ENCODE measurements at regions not wholly inside any gene's neighbourhood (a gene's known extent, or its start where the extent isn't known, plus 50 kb on each side); places are given as distances from the start of the nearest gene placed in this dataset.

DNA sequence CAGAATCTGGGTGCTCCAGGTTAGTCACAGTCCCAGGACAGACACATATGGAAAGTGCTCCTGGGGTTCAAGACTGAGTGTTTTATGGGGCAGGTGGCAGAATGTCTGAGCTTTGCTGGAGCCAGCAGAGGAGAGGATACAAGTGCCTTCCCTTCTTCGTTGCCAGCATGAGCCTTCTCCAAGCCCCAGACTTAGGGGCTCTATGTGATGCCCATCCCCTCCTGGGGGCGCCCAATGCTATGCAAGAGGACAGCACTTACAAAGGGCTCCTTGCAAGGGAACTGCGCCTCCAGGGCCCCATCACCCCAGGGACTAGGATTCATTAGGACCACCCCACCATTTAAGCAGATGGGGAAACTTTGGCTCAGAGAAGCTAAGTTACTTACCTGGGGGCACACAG lies 581.9 kb downstream of the BUD13 start:
- TF ChIP-seq, protein P1, sequence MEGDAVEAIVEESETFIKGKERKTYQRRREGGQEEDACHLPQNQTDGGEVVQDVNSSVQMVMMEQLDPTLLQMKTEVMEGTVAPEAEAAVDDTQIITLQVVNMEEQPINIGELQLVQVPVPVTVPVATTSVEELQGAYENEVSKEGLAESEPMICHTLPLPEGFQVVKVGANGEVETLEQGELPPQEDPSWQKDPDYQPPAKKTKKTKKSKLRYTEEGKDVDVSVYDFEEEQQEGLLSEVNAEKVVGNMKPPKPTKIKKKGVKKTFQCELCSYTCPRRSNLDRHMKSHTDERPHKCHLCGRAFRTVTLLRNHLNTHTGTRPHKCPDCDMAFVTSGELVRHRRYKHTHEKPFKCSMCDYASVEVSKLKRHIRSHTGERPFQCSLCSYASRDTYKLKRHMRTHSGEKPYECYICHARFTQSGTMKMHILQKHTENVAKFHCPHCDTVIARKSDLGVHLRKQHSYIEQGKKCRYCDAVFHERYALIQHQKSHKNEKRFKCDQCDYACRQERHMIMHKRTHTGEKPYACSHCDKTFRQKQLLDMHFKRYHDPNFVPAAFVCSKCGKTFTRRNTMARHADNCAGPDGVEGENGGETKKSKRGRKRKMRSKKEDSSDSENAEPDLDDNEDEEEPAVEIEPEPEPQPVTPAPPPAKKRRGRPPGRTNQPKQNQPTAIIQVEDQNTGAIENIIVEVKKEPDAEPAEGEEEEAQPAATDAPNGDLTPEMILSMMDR (conservative IDR thresholded peaks at IDR 0.05 in 1 of 2, IDR thresholded peaks at IDR 0.05 in 1 of 2; ENCODE audit: low read depth in 1 of 2, low read length in 2 of 2) = no peak
- TF ChIP-seq EZH2 (IDR thresholded peaks at IDR 0.05; ENCODE audit: low read length, missing control alignments) = no peak
